ENCODE measurements at regions not wholly inside any gene's neighbourhood (a gene's known extent, or its start where the extent isn't known, plus 50 kb on each side); places are given as distances from the start of the nearest gene placed in this dataset.
"Not testable (repeated sequence)": the region's sequence is repeated elsewhere in the genome, so short reads cannot be mapped to it uniquely, and the experiment has no call there.

DNA sequence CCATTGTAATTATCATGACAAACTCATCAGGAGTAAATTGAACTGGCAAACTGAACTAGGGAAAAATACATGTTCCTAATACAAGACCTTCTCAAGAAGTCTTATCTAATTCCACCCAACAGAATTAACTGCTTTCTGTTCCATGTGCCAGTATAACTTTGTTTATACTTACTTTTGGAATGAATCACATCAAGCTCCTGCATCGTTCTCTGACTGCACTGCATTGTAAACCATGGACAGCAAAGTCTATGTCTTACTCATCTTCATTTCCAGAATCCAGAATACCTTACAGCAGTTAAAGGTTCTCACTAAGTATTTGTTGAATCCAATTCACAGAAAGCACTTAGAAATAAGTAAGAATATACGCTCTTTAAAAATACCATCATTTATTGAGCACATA lies 102.8 kb downstream of the PLK2 start:
- no peak for DNase-seq (ENCODE audit: low spot score)

DNA sequence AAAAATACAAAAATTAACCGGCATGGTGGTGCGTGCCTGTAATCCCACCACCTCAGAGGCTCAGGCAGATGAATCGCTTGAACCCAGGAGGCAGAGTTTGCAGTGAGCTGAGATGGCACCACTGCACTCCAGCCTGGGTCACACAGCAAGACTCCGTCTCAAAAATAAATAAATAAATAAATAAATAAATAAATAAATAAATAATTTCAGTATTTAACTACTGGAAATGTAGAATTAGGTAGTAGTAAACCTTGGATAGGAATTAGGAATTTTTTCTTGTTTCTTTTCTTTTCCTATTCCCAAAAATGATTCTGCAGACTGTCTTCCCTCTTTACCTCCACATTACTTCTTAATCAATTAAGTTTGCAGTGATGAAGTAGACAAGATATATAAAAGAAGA lies 103.2 kb downstream of the PLK2 start:
- no peak for DNase-seq (ENCODE audit: low spot score)

DNA sequence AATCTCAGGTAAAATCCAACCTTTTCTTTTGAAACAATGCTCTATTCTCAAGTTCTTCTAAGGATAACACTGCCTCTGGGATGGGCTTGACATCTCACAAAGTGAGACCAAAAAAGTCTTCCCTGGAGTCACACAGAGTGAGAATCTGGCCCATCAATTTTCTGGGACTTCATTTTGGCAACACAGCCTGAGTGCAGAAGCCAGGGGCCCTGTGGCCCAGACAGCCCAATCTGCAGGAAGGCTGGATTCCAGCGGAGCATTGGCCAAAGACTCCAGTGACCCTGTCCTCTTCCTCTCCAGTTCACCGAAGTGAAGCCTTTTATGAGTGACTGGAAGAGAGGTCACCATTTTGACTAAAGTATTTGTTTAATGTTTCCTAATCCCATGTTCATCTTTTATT lies 105.1 kb downstream of the PLK2 start:
- DNase-seq (ENCODE audit: low spot score) = no peak

DNA sequence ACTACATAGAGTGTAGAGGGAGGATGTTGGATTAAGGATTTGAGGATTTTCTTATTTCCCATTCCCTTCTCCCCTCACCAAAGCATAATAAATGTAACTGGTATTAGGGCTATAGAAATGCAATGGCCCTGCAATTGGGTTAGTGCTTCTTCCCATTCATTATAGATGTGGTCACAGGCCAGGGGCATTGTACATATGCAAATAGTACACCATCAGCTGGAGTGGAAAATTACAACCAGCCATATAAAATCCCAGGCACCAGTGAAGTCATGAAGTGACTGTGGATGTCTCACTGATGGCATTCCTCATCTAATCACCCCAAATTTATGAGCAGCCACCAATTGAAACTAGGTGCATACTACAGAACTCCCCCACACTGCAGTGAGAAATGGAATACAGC lies 105.9 kb downstream of the PLK2 start:
- no peak for DNase-seq (ENCODE audit: low spot score)

DNA sequence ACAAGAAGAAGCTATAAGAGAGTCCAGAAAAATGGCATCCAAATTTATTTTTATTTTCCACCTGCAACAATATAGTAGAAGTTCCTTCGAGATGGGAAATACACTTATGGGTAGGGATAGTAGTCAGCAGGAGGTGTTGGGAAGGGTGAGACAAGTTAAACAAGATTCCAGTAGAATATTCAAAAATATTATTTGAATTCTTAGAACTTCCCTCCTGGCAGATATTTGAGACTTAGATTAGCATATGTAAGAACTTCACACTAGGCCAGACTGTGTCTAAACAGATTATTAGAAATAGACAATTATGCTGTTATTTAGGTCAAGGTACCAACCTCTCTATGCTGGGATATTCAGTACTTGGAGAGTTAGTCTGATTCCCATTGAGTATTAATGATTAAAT lies 108.7 kb downstream of the PLK2 start:
- DNase-seq (ENCODE audit: low spot score) = no peak

DNA sequence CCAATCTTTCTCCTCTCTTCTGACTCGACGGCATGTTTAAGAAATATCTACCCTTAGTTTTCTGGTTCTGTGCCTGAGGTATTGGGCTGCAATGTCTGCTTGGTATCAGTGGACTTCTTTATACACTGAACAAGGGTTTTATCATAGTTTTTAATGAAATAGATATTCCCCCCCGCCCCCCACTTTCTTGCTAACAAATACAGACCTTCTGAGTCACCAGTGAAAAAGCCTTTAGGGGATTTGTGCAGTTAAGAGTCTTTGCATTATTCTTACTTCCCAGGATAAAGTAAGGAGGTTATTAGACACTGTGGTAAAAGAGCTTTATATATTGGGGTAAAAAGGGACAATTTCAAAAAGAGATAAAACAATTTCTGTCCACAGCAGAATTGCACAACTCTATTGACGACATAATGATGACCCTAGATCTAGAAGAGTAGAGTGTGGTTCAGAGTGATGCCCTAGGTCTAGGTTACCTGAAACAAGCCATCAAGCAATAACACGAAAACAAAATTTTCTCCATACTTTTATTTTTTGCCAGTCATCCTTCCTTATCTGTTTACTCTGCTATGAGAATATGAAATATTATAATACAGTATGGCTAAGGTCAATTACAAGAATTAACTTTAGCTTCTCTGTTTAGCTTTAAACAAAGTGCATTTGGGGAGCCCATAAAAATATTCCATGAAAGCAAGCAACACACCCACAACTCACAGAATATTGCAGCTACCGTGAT lies 110.7 kb downstream of the PLK2 start:
- DNase-seq (ENCODE audit: low spot score) = no peak

DNA sequence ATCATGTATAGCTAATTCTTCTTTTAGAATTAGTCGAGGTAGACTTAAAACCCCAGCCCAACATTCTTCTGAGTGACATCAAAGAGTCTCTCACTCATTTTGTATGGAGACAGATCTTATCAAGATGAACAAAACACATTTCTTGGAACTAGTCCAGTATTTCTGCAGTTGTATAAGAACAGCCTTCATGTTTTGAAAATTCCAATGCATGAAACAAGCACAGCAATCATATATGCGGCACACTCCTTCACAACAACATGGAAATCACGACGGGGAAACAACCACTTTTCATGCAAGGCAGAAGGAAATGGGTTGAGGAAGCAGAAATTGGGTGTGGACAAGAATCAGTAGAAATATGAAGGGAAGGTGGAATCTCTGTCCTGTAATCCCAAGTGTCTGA lies 113.8 kb downstream of the PLK2 start:
- no peak for DNase-seq (ENCODE audit: low spot score)

DNA sequence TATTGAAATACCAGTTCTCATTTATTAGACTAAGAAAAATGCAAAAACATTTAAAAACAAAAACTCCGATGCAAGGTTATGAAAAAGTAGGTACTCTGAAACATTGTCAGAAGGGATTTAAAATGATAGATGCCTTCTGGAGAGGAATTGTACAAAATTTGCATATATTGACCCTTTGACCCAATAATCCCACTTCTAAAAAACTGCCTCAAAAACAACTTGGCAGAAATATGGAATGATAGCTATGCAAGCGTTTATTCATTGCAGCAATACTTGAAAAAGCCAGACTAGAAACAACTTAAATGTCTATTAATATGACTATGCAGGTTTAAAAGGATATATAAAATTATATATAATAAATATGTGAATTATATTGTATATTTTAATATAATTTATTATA lies 118.4 kb downstream of the PLK2 start:
- no peak for DNase-seq (ENCODE audit: low spot score)

DNA sequence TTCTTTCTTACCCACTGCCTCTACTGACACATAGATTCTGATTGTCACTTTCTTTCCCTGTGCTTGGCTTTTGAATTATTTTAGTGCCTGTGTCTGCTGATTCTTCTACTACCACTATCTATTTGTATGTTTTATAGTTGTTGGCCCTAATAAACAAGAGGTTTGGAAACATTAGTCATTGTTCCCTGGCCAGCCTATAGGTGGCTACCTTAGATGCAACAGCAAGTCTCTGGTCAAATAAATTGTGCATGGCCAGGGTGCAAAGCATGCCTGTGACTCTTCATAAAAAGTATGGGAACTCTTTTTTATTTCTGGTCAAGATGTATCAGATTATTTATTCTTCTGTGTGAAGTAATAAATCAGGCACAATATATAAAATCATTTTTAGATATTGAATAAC lies 124.4 kb downstream of the PLK2 start:
- DNase-seq (ENCODE audit: low spot score) = no peak

DNA sequence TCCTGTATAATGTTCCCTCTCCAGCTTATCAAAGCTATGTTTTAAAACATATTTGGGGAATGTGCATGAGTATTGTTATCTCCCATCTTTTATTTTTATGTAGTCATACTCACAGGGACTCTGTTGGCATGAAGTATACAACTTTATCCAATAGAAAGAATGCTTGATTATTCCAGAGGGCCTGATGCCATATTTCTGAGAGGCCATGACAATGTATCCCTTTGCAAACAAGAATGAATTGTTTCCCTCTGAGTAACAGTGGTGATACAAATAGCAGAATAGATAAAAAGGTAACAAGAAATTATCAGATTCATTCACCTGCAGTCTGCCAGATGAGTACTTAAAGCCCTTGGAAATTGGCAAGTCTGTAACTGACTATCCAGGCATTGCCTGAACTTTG lies 125.9 kb downstream of the PLK2 start:
- DNase-seq (ENCODE audit: low spot score) = no peak

DNA sequence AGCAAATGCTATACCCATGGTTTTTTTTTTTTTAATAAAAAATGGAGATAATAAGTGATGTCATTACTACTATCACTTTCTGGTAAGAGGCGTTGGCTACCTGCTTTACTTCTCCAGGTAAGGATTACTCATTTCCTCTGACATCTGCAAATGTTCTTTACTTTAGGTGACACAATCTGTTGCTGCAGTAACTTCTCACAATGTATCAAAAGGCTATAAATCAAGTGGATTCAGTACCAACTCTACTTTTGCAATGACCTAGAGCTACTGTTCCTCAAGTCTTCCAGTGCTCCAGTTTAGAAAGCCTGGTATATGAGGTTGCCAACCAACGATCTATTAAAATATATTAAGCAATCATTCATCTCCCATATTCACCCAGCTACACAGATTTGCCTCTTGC lies 129.1 kb downstream of the PLK2 start:
- DNase-seq (ENCODE audit: low spot score) = no peak

DNA sequence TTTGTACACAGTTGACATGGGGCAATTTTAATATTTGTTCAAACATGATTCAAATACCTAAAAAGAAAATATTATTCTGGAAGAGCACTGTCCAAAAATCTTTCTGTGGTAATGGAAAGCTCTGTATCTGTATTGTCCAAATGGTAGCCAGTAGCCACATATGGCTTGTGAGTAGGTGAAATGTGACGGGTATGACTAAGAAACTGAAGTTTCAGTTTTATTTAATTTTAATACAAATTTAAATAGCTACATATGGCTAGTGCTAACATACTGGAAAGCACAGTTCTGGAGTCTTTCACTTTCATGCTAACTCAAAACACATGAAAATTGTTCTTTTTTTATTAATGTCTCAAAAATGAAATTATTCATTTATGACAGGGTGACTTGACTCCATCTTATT lies 132.6 kb downstream of the PLK2 start:
- DNase-seq (ENCODE audit: low spot score) = no peak

DNA sequence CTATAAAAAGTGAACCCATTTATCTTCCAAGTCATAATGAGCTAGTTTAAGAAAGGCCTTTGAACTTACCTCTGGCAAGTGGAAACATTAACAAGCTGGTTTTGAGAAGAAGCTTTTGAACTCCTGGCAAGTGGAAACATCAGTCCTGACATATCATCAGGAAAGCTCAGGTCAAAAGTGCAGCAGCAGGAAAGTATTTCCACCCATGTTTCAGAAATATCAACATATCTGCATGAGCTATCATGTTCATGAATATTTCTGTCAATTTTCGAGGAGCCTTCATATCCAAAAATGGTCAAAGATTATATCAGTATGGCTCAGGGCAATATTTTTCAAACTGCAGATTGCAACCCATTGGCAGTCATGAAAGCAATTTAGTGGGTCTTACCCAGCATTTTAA lies 133.9 kb downstream of the PLK2 start:
- no peak for DNase-seq (ENCODE audit: low spot score)

DNA sequence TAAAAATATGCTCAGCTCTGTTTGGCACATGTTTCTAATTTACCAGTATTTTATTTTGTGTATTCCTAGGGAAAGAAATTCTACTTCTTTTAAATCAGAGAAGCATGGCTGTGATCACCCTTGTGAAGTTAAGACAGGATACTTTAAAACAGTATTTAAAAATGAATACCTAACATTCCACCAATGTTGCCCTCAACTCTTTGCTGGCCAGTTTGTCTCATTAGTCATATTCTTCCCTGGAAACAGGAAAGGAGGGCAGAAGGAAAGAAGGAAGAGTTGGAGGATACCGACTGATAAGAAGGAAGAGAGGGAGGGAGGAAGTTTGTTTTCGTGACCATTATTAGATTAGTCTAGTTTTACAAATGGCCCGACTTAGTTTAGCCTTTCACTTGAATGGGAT lies 137.4 kb downstream of the PLK2 start:
- no peak for DNase-seq (ENCODE audit: low spot score)

DNA sequence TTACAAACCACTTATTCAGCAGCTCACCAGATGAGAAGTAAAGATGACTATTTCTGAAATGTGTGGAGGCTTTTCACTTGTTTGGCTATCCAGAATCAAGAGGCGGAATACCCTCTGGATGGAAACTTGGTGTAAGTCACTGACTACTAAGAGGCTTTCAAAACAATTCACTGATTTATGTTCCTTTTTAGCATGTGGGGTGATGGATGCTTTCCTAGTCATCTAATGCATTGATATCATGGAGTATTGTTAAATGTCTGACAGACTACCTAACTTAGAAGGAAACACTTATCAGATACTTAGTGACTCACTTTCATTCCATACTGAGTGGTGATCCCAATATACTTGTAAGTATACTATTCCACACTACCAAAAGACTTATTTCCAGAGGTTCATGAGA lies 141.4 kb downstream of the PLK2 start:
- no peak for DNase-seq (ENCODE audit: low spot score)

DNA sequence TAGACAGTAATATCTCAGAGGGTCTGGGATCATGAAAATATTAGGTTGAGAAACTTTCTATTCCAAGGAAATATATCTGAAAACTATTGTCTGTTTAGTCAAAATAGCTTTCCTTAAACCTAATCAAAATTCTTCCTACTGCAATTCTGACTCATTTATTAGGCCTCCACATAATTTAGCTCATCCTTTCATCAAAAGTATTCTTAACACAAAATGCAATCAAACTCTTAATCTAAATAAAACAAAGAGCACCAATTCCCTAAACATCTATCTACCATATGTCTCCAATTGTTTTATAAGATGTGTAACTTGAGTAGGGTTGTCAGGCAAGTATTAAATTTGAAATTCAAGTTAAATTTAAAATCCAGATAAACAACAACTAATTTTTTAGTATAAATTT lies 142.1 kb downstream of the PLK2 start:
- DNase-seq (ENCODE audit: low spot score) = no peak

DNA sequence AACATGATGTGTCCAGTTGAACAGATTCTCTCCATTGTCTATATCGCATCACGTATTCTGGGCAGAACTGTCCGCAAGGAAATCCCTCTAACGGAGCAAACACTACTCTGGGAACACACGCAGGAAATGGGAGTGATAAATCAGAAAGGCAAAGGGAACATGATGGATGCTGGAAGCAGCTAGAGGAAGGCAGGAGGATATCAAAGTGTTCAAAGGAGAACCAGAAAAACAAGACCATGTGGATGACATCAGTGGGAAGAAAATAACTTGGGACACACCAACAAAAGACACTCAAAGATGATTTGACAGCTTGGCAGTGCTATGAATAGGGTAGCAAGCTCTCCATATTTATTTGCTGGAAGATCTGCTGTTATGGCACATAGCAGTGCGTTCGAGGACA lies 142.9 kb downstream of the PLK2 start:
- DNase-seq (ENCODE audit: low spot score) = no peak

DNA sequence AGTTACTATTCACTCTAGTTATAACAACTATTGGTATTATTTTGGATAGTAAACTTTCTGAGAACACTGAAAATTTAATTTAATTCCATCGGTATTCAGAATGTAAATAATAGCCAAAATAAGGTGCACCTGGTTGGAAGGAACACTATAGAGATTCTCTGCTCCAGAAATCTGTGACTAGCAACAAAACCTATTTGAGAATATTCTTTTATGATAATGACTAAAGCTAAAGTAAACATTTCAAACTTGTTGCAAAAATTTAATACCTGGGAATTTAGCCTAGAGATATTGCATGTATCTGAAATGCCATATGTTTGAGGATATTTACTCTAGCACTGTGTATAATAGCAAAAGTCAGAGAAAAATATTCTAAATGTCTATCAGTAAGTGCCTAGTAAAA lies 144.1 kb downstream of the PLK2 start:
- DNase-seq (ENCODE audit: low spot score) = no peak

DNA sequence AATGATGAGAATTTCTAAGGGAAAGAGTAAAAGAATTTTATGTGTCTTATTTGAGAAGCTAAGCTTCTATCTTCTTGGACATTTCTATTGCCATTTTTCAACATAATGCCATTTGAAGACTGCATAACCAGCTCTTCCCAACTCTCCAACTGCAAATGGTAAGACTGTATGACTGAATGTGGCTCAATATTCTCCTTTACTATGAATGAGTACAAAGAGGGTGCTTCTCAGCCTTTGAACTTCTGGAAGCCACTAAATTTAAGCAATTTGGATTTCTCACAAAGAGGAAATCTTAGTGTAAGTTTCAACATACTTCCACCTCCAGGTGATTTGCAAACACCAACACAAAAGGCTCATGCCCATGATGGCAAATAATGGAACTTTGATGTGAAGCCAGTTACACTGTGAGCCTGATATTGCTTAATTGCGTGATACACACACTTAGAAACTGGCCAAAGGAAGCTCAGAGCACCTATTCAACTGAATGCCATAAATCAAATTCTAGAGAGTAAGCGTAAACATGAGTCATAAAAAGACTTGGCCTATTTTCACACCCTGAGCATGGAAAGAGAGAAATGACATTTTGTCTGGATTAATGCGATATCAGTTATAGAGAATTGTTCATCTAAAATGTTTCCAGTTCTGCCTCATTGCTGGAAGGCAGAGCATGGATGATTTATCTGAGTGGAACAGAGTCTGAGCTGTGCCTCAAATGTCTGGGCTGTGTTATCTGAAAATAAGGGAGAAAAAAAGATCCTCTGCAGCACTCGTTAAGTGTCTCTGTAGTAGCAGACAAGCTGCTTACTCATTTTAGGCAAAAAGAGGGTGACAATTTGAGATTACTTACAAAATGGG lies 145.3 kb downstream of the PLK2 start:
- DNase-seq (ENCODE audit: low spot score) = no peak

DNA sequence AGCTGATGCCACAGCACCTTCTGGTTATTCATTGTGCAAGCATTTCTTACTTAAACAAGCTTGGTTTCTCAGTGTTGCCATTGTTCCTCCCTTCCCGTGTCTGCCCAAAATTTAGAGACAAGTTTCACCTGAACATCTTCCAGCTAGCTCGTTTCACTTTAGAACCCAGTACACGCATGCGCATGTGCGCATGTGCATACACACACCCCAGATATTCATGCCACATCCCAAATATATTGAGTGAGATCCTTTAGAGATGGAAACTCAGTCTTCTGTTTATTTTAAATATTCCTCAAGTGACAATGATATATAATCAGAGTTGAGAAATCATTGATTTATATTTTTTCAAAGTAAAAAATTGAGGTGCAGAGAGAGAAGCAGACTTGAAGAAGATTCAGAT lies 147.6 kb downstream of the PLK2 start:
- DNase-seq (ENCODE audit: low spot score) = no peak

DNA sequence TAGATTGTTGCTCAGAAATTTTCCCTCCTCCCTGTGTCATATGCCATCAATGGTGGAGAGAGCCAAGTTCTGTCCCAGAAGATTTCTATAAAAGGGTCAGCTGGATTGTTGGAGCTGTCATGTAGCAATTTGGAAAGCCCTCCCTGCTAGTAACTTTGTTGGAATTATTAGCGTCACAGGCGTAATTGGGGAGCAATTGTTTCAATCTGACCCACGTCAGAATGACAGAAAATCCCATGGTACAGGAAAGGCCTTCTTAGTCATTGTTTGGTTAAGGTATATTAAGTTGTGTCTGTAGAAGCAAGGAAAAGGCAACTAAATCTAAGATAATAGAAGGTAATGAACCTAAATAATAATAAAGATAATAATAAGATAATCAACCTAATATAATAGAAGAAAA lies 148.4 kb downstream of the PLK2 start:
- DNase-seq (ENCODE audit: low spot score) = no peak

DNA sequence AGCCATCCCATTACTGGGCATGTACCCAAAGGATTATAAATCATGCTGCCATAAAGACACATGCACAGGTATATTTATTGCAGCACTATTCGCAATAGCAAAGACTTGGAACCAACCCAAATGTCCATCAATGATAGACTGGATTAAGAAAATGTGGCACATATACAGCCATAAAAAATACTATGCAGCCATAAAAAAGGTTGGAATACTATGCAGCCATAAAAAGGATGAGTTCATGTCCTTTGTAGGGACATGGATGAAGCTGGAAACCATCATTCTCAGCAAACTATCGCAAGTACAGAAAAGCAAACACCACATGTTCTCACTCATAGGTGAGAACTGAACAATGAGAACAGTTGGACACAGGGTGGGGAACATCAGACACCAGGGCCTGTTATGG lies 151.5 kb downstream of the PLK2 start:
- DNase-seq (ENCODE audit: low spot score) = not testable (repeated sequence)

DNA sequence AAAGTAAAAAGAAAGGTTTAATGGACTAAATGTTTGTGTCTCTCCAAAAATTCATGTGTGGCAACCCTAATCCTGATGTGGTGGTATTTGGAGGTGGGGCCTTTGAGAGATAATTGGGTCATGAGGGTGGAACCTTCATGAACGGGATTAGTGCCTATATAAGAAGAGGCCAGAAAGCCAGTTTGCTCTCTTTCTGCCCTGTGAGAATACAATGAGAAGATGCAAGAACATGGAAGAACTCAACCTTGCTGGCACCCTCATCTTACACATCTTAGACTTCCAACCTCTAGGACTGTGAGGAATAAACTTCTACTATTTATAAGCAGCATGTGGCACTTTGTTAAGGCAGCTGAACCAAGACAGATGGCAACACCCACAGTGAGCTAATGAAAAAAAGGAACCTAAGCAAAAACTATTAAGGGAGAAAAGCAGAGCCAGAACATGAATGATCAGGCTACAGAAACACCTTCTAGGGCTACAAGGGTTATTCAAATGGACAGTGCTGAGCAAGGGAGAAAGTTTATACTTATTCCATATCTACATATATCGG lies 159.5 kb downstream of the PLK2 start:
- no peak for DNase-seq (ENCODE audit: low spot score)

DNA sequence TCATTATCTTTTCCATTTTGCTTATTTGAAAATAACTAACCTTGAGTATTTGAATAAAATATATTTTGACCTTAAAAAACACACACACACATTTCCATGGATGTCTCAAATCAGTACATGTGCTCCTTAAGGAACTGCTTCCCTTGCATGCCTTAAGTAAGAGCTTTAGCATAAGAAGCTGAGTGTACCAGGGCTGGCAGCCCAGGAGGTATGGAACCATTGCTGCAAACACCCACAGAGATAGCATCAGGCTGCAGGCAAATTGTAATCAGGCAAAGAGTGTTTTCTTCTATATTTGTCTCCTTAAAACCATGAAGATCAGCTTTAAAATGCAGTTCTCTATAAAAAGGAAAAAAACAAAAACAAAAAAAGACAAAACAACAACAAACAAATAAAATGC lies 160.6 kb downstream of the PLK2 start:
- no peak for DNase-seq (ENCODE audit: low spot score)

All from hematopoietic multipotent progenitor cell treated with erythropoietin and hydrocortisone succinate and interleukin-3 and kit ligand, for 15 days (in vitro differentiated cells).